ENCODE measurements at regions not wholly inside any gene's neighbourhood (a gene's known extent, or its start where the extent isn't known, plus 50 kb on each side); places are given as distances from the start of the nearest gene placed in this dataset.

GRCh38 chr1:55775007-55775406, 559.8 kb upstream of the USP24 start:
- TF ChIP-seq CTCF (IDR thresholded peaks at IDR 0.05) (no peak), POLR2A (IDR thresholded peaks at IDR 0.05) (no peak)

All from testis (tissue), 2 donors.